GM12891 (cell line): ENCODE measurements at regions not wholly inside any gene's neighbourhood (a gene's known extent, or its start where the extent isn't known, plus 50 kb on each side); places are given as distances from the start of the nearest gene placed in this dataset.
"Not testable (repeated sequence)": the region's sequence is repeated elsewhere in the genome, so short reads cannot be mapped to it uniquely, and the experiment has no call there.

Experiments used
- DNase-seq: peaks from one replicate; pipeline ENCODE4 v3.0.0; 2011; ENCODE audit warnings: low spot score; ENCODE audit not compliant: insufficient read length
- FAIRE-seq: peaks from 2 replicates; lab custom pipeline; 2011; peaks lifted over from hg19 to GRCh38; lab: Jason Lieb, UNC
- PAX5 ChIP-seq: IDR thresholded peaks from 2 replicates; pipeline ENCODE4 v1.6.1; 2011; ENCODE audit warnings: low read length, moderate library complexity, mild to moderate bottlenecking; ENCODE audit not compliant: insufficient read depth, severe bottlenecking
- POLR2A ChIP-seq: IDR thresholded peaks from 2 replicates; pipeline ENCODE4 v1.6.1; 2011; ENCODE audit warnings: low read depth, low read length, control low read depth
- POLR2AphosphoS5 ChIP-seq: IDR thresholded peaks from 2 replicates; pipeline ENCODE4 v1.6.1; 2011; ENCODE audit warnings: low read depth, low read length, control low read depth
- POU2F2 ChIP-seq: IDR thresholded peaks from 2 replicates; pipeline ENCODE4 v1.6.1; 2011; ENCODE audit warnings: low read depth, mild to moderate bottlenecking, control low read depth, low read length, moderate library complexity
- SPI1 ChIP-seq: IDR thresholded peaks from 2 replicates; pipeline ENCODE4 v1.6.1; 2011; ENCODE audit warnings: low read depth, low read length, control low read depth
- TAF1 ChIP-seq: IDR thresholded peaks from 2 replicates; pipeline ENCODE4 v1.6.1; 2011; ENCODE audit warnings: low read depth, low read length, control low read depth

- DNase-seq = no peak
- TF ChIP-seq POLR2AphosphoS5 = no peak
- TF ChIP-seq POLR2A = no peak
- no peak for TF ChIP-seq POU2F2
- TF ChIP-seq SPI1 = no peak
- no peak for TF ChIP-seq PAX5
- no peak for TF ChIP-seq TAF1
- FAIRE-seq = no peak
Measured at GRCh38 chr9:108048406-108049025, 558.9 kb upstream of the KLF4 start.

GRCh38 chr9:108047777-108048176 is 558.2 kb upstream of the KLF4 start:
- DNase-seq, FAIRE-seq: not testable (repeated sequence)

GRCh38 chr9:108047264-108047663 is 557.7 kb upstream of the KLF4 start:
- FAIRE-seq (no peak), DNase-seq (no peak)
- TF ChIP-seq TAF1 = no peak
- TF ChIP-seq POLR2A = no peak
- no peak for TF ChIP-seq POU2F2
- no peak for TF ChIP-seq SPI1
- TF ChIP-seq POLR2AphosphoS5 = no peak
- no peak for TF ChIP-seq PAX5

- FAIRE-seq (no peak), DNase-seq (no peak)
- TF ChIP-seq TAF1 (no peak), SPI1 (no peak), PAX5 (no peak), POLR2A (no peak), POLR2AphosphoS5 (no peak), POU2F2 (no peak)
Measured at GRCh38 chr9:108045851-108046250, 556.3 kb upstream of the KLF4 start.

- TF ChIP-seq POU2F2 (no peak), POLR2A (no peak), SPI1 (no peak), POLR2AphosphoS5 (no peak), TAF1 (no peak), PAX5 (no peak)
- DNase-seq = no peak
- FAIRE-seq = no peak
Measured at GRCh38 chr9:108043585-108043984, 554.0 kb upstream of the KLF4 start.

GRCh38 chr9:108041551-108041950 is 552.0 kb upstream of the KLF4 start:
- FAIRE-seq = no peak

GRCh38 chr9:108040783-108041182 is 551.2 kb upstream of the KLF4 start:
- no peak for TF ChIP-seq SPI1
- no peak for TF ChIP-seq POLR2AphosphoS5
- no peak for TF ChIP-seq POLR2A
- no peak for TF ChIP-seq TAF1
- no peak for TF ChIP-seq POU2F2
- FAIRE-seq (no peak), DNase-seq (no peak)

More at GRCh38 chr9:108041551-108041950, 552.0 kb upstream of the KLF4 start:
- no peak for DNase-seq
- no peak for TF ChIP-seq POLR2AphosphoS5
- TF ChIP-seq TAF1 = no peak
- TF ChIP-seq POLR2A = no peak
- no peak for TF ChIP-seq SPI1
- TF ChIP-seq POU2F2 = no peak
- no peak for TF ChIP-seq PAX5

- TF ChIP-seq POLR2A (no peak), POLR2AphosphoS5 (no peak), PAX5 (no peak), POU2F2 (no peak), SPI1 (no peak), TAF1 (no peak)
- FAIRE-seq (no peak), DNase-seq (no peak)
Measured at GRCh38 chr9:108039493-108039892, 549.9 kb upstream of the KLF4 start.

GRCh38 chr9:108039012-108039411 is 549.4 kb upstream of the KLF4 start:
- TF ChIP-seq SPI1 = no peak
- TF ChIP-seq TAF1 = no peak
- no peak for TF ChIP-seq POU2F2
- TF ChIP-seq PAX5 = no peak
- TF ChIP-seq POLR2A = no peak
- no peak for TF ChIP-seq POLR2AphosphoS5
- DNase-seq (no peak), FAIRE-seq (no peak)

- FAIRE-seq (no peak), DNase-seq (no peak)
- TF ChIP-seq POU2F2 (no peak), SPI1 (no peak), PAX5 (no peak), POLR2A (no peak), POLR2AphosphoS5 (no peak), TAF1 (no peak)
Measured at GRCh38 chr9:108035487-108035886, 545.9 kb upstream of the KLF4 start.
